Mesothelial cell of epicardium (in vitro differentiated cells): ENCODE measurements at regions not wholly inside any gene's neighbourhood (a gene's known extent, or its start where the extent isn't known, plus 50 kb on each side); places are given as distances from the start of the nearest gene placed in this dataset.

Experiments
- DNase-seq, 2 experiments: peaks; one replicate each; pipeline ENCODE4 v3.0.0; 2021; ENCODE audit warnings: low spot score in 2 of 2; ENCODE audit not compliant: unreplicated experiment in 2 of 2
- H3K27ac Mint-ChIP-seq: 2 replicates; pipeline ENCODE4 v1.8.0; 2021; ENCODE audit warnings: mixed read lengths
- H3K27me3 Mint-ChIP-seq: 2 replicates; pipeline ENCODE4 v1.8.0; 2021; ENCODE audit warnings: low read depth, mixed read lengths
- H3K36me3 Mint-ChIP-seq: 2 replicates; pipeline ENCODE4 v1.8.0; 2021; ENCODE audit warnings: mixed read lengths
- H3K4me1 Mint-ChIP-seq: 2 replicates; pipeline ENCODE4 v1.8.0; 2021; ENCODE audit warnings: mixed read lengths
- H3K4me3 Mint-ChIP-seq: 2 replicates; pipeline ENCODE4 v1.8.0; 2021; ENCODE audit warnings: mild to moderate bottlenecking, moderate library complexity, mixed read lengths
- H3K9me3 Mint-ChIP-seq: 2 replicates; pipeline ENCODE4 v1.8.0; 2021; ENCODE audit warnings: mixed read lengths
- TF ChIP-seq, protein P1 (sequence below): fragments of 200-600 bp; sonication (generic); IDR thresholded peaks from one replicate; pipeline ENCODE4 v1.5.0; 2021; ENCODE audit warnings: antibody characterized with exemption; ENCODE audit not compliant: unreplicated experiment

GRCh38 chr1:5503556-5504363 is 488.5 kb downstream of the NPHP4 start:
- no peak for DNase-seq
- Mint-ChIP-seq H3K36me3 (no peaks in the 10 kb centered on the region), H3K9me3 (no peaks in the 10 kb centered on the region), H3K27me3 (peaks cover 10% of the 10 kb centered on the region), H3K4me1 (peaks cover 48% of the 10 kb centered on the region), H3K27ac (no peak overlapping the region), H3K4me3 (no peak overlapping the region)
- TF ChIP-seq, protein P1, sequence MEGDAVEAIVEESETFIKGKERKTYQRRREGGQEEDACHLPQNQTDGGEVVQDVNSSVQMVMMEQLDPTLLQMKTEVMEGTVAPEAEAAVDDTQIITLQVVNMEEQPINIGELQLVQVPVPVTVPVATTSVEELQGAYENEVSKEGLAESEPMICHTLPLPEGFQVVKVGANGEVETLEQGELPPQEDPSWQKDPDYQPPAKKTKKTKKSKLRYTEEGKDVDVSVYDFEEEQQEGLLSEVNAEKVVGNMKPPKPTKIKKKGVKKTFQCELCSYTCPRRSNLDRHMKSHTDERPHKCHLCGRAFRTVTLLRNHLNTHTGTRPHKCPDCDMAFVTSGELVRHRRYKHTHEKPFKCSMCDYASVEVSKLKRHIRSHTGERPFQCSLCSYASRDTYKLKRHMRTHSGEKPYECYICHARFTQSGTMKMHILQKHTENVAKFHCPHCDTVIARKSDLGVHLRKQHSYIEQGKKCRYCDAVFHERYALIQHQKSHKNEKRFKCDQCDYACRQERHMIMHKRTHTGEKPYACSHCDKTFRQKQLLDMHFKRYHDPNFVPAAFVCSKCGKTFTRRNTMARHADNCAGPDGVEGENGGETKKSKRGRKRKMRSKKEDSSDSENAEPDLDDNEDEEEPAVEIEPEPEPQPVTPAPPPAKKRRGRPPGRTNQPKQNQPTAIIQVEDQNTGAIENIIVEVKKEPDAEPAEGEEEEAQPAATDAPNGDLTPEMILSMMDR, result no peak

- no peaks in the 10 kb centered on the region for H3K9me3 Mint-ChIP-seq
- no peak for DNase-seq
- TF ChIP-seq, protein P1, result no peak
- peaks cover 45% of the 10 kb centered on the region for H3K4me1 Mint-ChIP-seq
- peaks cover 22% of the 10 kb centered on the region for H3K27me3 Mint-ChIP-seq
- no peaks in the 10 kb centered on the region for H3K36me3 Mint-ChIP-seq
- H3K27ac Mint-ChIP-seq, result peak overlapping the region; percentile 41
- no peak overlapping the region for H3K4me3 Mint-ChIP-seq
Measured at GRCh38 chr1:5502311-5503194, 489.7 kb downstream of the NPHP4 start.

DNA sequence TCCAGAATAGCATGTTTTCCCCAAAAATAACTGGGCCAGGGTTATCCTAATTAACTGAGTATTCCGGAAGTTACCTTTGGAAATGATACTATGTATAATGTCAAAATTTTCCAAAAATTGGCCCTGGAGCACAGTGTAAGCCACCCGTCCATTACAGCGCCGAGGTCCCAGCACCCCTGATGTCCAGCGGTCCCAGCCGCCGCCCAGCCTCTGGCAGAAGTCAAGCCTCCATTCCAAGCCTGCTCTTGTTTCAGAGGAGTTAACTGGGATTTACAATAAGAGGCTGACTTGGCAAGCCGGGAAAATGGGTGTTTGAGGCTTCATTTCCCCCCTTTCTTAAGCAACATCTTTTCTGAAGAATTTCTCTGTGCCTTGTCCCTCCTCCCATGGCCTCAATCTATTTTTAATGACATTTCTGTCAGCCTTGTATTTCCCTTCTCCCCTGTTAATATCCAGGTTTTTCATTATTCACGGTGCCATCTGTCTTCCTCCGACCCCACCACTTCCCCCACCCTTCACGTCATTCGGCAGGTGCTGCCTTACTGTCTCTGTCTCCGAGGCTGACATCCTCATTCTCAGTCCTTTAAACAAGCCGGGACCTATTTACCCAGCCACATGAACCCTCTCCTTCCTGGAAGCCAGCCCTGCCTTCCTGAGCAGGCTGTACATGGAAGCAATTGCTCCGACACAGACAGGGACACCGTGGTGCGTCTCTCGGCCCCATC is 490.9 kb downstream of the NPHP4 start:
- H3K36me3 Mint-ChIP-seq, result no peaks in the 10 kb centered on the region
- peaks cover 34% of the 10 kb centered on the region for H3K4me1 Mint-ChIP-seq
- no peak overlapping the region for H3K4me3 Mint-ChIP-seq
- TF ChIP-seq, protein P1, result no peak
- no peak overlapping the region for H3K27ac Mint-ChIP-seq
- no peak for DNase-seq
- H3K27me3 Mint-ChIP-seq, result peaks cover 25% of the 10 kb centered on the region
- H3K9me3 Mint-ChIP-seq, result peaks cover 4% of the 10 kb centered on the region

- Mint-ChIP-seq H3K4me1 (peaks cover 37% of the 10 kb centered on the region), H3K9me3 (peaks cover 4% of the 10 kb centered on the region), H3K27ac (no peak overlapping the region), H3K27me3 (peaks cover 27% of the 10 kb centered on the region), H3K4me3 (no peak overlapping the region), H3K36me3 (no peaks in the 10 kb centered on the region)
- no peak for DNase-seq
- TF ChIP-seq, protein P1, result no peak
Measured at GRCh38 chr1:5500541-5500940, 491.7 kb downstream of the NPHP4 start.

- Mint-ChIP-seq H3K9me3 (peaks cover 4% of the 10 kb centered on the region), H3K27me3 (peaks cover 27% of the 10 kb centered on the region), H3K36me3 (no peaks in the 10 kb centered on the region), H3K4me3 (no peak overlapping the region), H3K4me1 (peaks cover 46% of the 10 kb centered on the region), H3K27ac (no peak overlapping the region)
- DNase-seq, result peak in 1 of 2 experiments; percentile 10
- TF ChIP-seq, protein P1, result no peak
Measured at GRCh38 chr1:5497503-5497902, 494.7 kb downstream of the NPHP4 start.
